Femur (tissue), 1 donor: ENCODE measurements at regions not wholly inside any gene's neighbourhood (a gene's known extent, or its start where the extent isn't known, plus 50 kb on each side); places are given as distances from the start of the nearest gene placed in this dataset.

ENCODE experiments used
- DNase-seq: peaks from one replicate; pipeline ENCODE4 v3.0.0-alpha.2; 2017

- no peak for DNase-seq
Measured at GRCh38 chr15:27608248-27608647, 490.9 kb downstream of the OCA2 start.

DNA sequence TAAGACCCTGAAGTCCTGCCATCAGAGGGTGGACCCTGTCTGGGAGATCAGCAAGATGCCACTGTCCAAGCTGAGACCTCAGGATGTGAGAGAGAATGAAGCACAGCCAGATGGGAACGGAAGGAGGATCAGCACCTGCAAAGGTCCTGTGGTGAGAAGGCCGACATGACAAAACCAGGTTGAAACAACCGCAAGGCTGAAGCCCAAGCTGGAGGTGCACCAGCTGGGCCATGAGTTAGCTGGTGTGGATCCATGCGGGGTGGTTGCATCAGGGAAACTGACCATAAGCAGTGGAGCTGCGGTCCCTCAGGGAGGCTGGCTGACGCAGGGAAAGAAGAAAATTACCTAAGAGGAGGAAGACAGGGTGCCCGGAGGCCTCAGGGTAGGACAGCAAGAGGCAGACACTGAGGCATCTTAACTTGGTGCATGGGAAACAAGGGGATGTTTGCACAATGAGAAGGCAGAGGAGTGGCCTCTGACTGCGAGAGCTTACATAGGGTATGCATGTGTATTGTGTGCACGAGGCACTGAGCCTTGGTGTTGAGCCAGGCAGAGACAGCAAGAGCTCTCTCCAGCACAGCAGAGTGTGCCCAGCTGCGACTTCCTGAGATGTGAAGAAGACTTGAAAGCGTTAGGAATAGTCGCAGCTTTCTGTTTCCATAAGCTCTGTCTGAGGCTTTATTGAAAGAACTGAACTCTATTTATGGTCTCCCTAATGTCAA lies 497.7 kb downstream of the OCA2 start:
- no peak for DNase-seq

DNA sequence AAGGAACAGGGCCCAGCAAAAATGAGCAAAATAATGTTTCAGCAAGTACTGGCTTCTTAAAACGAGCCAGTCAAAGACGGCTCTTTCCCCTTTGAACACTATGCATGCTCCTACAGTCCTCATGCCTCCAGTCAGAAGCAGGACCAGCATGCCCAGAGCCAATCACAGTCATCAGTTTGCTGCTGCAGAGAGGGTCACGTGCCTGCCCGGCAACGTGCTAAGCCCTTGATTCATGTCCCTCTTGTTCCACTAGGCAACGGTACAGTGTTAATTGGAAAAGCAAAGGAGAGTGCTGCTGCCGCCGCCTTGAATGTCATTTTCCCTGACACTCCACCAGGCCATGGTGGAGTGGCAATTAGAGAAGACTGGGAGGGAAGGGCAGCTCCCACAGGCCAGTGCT lies 500.1 kb downstream of the OCA2 start:
- DNase-seq, result no peak

- DNase-seq, result no peak
Measured at GRCh38 chr15:27598251-27599009, 500.7 kb downstream of the OCA2 start.

DNA sequence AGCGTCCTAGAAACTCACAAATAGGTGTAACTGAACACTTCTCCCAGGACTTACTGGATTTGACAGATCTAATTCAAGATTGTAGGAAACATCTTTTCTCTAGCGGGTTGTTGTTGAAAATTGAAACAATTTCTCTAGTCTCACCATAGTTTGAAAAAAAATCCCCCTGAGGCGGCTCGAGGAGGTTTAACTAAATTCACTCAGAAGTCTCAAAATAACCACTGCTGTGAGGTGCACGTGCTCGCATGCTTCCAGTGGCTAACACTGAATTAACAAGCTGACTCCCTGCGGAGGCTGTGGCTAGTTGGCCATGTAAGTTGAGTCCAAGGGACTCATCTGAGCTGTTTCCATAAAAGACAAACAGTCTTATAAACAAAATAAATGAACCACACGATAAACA lies 503.9 kb downstream of the OCA2 start:
- no peak for DNase-seq

GRCh38 chr15:27592036-27592760 lies 506.9 kb downstream of the OCA2 start:
- DNase-seq, result no peak
